ENCODE measurements at regions not wholly inside any gene's neighbourhood (a gene's known extent, or its start where the extent isn't known, plus 50 kb on each side); places are given as distances from the start of the nearest gene placed in this dataset.

GRCh38 chr13:85519363-85519762 lies 279.9 kb downstream of the SLITRK6 start:
- Histone ChIP-seq H3K27ac (replicated peaks) (no peak overlapping the region), H3K4me3 (replicated peaks; ENCODE audit: insufficient read depth, low read length) (no peak overlapping the region), H3K27me3 (ENCODE audit: insufficient read depth, poor library complexity, severe bottlenecking) (no peaks in the 10 kb centered on the region)
- DNase-seq (ENCODE audit: low read depth in 1 of 2, low spot score in 1 of 2), result no peak
- TF ChIP-seq, protein P1, sequence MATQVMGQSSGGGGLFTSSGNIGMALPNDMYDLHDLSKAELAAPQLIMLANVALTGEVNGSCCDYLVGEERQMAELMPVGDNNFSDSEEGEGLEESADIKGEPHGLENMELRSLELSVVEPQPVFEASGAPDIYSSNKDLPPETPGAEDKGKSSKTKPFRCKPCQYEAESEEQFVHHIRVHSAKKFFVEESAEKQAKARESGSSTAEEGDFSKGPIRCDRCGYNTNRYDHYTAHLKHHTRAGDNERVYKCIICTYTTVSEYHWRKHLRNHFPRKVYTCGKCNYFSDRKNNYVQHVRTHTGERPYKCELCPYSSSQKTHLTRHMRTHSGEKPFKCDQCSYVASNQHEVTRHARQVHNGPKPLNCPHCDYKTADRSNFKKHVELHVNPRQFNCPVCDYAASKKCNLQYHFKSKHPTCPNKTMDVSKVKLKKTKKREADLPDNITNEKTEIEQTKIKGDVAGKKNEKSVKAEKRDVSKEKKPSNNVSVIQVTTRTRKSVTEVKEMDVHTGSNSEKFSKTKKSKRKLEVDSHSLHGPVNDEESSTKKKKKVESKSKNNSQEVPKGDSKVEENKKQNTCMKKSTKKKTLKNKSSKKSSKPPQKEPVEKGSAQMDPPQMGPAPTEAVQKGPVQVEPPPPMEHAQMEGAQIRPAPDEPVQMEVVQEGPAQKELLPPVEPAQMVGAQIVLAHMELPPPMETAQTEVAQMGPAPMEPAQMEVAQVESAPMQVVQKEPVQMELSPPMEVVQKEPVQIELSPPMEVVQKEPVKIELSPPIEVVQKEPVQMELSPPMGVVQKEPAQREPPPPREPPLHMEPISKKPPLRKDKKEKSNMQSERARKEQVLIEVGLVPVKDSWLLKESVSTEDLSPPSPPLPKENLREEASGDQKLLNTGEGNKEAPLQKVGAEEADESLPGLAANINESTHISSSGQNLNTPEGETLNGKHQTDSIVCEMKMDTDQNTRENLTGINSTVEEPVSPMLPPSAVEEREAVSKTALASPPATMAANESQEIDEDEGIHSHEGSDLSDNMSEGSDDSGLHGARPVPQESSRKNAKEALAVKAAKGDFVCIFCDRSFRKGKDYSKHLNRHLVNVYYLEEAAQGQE (IDR thresholded peaks at IDR 0.05; ENCODE audit: insufficient replicate concordance, low read depth), result no peak
- TF ChIP-seq SPI1 (IDR thresholded peaks at IDR 0.05; ENCODE audit: borderline replicate concordance, low read depth), result no peak

GRCh38 chr13:85512421-85512820 lies 286.8 kb downstream of the SLITRK6 start:
- TF ChIP-seq SPI1 (IDR thresholded peaks at IDR 0.05; ENCODE audit: borderline replicate concordance, low read depth), result no peak
- TF ChIP-seq GABPA (IDR thresholded peaks at IDR 0.05; ENCODE audit: low read depth), result no peak
- TF ChIP-seq CTCF (IDR thresholded peaks at IDR 0.05; ENCODE audit: insufficient read depth, low read length), result no peak
- no peak for TF ChIP-seq POLR2AphosphoS5 (IDR thresholded peaks at IDR 0.05; ENCODE audit: low read depth)
- TF ChIP-seq, protein P1 (IDR thresholded peaks at IDR 0.05; ENCODE audit: insufficient replicate concordance, low read depth), result no peak
- DNase-seq (ENCODE audit: low read depth in 1 of 2, low spot score in 1 of 2), result no peak
- no peaks in the 10 kb centered on the region for H3K27me3 ChIP-seq (ENCODE audit: insufficient read depth, poor library complexity, severe bottlenecking)
- H3K4me3 ChIP-seq (replicated peaks; ENCODE audit: insufficient read depth, low read length), result no peak overlapping the region
- no peak overlapping the region for H3K27ac ChIP-seq (replicated peaks)

- TF ChIP-seq, protein P1 (IDR thresholded peaks at IDR 0.05; ENCODE audit: insufficient replicate concordance, low read depth), result no peak
- TF ChIP-seq CTCF (IDR thresholded peaks at IDR 0.05; ENCODE audit: insufficient read depth, low read length) (no peak), POLR2AphosphoS5 (IDR thresholded peaks at IDR 0.05; ENCODE audit: low read depth) (no peak), GABPA (IDR thresholded peaks at IDR 0.05; ENCODE audit: low read depth) (no peak), SPI1 (IDR thresholded peaks at IDR 0.05; ENCODE audit: borderline replicate concordance, low read depth) (no peak)
- no peaks in the 10 kb centered on the region for H3K27me3 ChIP-seq (ENCODE audit: insufficient read depth, poor library complexity, severe bottlenecking)
- DNase-seq (ENCODE audit: low read depth in 1 of 2, low spot score in 1 of 2), result no peak
- no peak overlapping the region for H3K4me3 ChIP-seq (replicated peaks; ENCODE audit: insufficient read depth, low read length)
- H3K27ac ChIP-seq (replicated peaks), result no peak overlapping the region
These were observed 289.7 kb downstream of the SLITRK6 start for GRCh38 chr13:85509512-85509911.
